Esophagus mucosa (tissue), 1 donor: ENCODE measurements at regions not wholly inside any gene's neighbourhood (a gene's known extent, or its start where the extent isn't known, plus 50 kb on each side); places are given as distances from the start of the nearest gene placed in this dataset.
A peak's percentile ranks its signal among the peaks of the same experiment; 100 is the strongest.

Experiments
- ATAC-seq: fragments of 200-7000 bp; cut with Tn5 transposase; one replicate; pipeline ENCODE4 v1.9.1; 2020
- donor health status: DM: yes; HTN: yes; CAD: no.

DNA sequence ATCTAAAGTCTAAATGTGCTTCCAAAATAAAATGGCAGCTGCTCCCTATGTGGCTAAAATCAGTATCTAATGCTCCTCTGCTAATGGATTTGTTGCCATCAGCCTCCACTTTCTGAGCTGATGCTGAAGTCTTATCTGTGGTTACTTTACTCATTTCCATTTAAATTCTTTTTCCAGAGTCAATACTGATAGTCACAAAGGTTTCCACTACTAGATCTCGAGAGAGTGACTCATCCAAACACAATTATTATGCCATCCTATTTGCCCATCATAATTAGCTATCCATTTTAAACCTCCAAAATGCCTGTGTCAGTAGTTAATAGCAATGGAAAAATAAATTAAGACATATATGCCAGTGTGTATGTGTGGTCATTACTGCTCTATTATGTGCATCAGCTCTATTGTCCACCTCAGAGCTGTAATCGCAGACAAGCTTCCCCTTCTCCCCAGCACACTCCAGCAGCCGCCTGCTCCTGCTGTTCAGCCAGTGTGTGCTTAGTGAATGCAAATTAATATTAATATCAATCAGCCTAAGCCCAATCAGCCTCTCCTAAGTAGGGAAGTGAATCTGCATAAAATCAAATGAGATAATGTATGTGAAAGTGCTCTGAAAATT is 199.8 kb upstream of the ZIC3 start:
- no peak for ATAC-seq

DNA sequence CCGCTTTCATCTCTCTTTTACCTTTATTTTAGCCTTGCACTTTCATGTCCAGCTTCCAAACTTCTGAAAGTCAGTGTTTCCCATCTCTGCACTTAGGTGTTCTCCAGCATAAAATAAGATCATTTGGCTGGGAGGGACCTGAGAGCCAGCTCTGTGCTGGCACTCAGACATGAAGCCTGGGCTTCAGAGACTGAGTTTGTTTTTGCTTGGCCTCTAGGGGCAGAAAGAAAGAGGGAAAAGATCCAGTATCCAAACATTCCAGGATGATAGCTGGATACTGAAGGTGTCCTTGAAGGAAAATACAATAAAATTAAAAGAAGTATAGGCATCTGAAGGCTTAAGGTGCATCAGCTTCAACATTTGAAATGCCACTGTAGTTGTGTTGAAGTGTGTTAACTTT is 202.4 kb upstream of the ZIC3 start:
- ATAC-seq = no peak

DNA sequence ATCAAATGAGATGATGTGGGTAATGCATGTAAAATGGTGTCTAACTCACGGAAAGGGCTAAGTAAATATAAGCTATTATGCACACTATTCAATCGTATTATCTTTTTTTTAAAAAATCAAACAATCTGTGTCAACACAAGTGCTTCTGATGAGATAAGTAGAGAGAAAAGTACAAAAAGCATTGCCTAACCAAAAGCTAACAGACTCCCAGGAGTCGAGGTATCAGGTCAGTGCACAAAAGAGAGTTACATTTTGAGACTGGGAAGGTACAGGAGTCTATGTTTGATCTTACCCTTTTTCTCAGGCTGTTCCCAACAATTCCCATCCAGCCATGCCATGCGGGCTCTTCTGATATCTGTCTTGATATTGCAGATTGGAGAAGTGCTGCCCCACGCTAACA is 203.3 kb upstream of the ZIC3 start:
- no peak for ATAC-seq

DNA sequence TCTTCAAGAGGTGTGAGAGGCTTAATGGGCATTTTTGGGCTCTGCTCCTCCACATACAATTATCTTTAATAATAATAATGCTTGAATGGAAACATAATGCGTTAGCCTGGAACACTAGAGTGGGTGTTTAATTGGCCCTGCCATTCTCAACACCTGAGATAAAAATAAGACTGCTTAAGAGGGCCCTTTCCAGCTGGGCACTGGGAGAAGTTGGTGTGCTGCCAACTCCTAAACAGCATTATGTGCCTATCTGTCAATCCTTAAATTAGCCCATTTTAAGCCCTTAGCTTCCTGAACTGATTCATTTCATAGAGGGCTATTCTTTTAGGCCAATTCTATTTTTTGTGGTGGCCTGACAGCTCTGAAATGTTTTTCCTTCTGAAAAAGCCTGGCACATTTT is 211.1 kb upstream of the ZIC3 start:
- ATAC-seq = no peak

DNA sequence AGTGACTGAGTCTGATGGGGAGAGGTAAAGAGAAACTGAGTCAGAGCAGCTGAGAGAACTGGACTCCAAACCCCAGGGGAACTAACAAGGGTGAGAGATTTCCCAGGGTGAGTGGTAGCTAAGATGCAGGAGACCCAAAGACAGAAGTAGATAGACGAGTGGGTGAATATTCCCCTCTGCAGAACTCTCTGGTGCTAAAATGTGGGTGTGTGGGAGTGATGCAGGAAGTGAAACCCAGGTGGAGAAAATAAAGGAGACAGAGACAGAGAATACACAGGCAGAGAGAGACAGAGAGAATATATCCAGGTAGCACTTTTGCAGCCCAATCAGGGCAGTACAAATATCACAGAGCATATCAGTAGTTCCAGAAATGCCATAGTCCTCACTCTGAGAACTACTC is 212.5 kb upstream of the ZIC3 start:
- ATAC-seq = no peak

DNA sequence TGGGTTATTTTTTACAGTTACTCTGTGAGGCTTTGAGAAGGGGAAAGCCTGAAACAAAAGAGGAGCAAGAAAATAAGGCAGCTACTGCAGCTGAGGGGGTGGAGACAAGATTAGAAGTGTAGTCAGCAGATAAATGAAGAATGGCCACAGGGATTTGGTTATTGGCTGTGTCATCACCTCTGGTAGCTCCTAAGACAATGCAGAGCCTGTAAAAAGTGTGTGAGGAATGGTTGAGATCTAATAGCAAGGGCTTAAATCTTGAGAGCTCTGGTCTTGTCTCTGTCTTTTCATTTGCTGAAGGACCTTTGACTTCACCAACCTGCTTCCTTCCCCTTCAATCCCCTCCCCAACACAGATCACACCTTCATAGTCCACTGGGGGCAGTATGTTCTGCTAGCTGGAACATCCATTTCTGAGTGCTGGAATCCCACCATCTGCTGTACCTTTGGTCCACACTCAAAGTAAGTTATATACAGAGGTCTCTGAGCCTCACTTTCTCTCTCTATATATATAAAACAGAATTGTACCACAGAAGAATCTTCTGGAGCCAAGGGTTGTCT is 213.7 kb upstream of the ZIC3 start:
- no peak for ATAC-seq

DNA sequence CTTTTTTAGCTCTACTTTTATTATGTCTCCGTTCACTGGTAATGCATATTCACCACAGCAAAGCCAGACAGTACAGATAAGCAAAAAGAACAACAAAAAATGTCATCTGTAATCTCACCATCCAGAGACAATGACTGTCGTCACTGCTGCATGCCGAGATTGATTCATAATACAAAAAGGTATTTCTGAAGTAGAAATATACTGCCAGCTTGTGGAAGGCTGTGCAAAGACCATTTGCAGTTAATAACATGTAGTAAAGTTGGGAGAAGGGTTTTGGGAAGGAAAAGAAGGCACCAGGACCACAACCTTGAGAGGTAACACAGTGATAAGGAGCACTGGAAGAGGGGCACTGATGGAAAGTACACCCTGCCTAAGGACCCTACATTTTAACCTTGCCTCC is 223.0 kb upstream of the ZIC3 start:
- no peak for ATAC-seq

DNA sequence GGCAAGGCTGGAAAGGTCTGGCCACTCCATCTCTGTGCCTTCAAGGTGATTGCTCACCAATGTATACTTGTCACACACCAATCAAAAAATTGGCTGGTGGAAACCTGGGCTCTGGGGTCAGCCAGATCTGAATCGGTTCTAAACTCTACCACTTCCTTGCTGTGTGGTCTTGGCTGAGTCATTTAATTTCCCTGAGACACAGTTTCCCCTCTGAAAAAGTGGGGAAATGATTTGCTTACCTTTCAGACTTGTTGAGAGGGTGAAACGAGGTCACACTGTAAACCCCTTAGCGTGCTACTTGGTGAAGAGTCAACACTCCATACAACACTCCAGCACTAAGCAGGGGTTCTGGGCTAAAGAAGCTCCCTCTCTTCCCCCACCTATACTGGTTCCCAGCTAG is 252.3 kb upstream of the ZIC3 start:
- ATAC-seq = no peak

DNA sequence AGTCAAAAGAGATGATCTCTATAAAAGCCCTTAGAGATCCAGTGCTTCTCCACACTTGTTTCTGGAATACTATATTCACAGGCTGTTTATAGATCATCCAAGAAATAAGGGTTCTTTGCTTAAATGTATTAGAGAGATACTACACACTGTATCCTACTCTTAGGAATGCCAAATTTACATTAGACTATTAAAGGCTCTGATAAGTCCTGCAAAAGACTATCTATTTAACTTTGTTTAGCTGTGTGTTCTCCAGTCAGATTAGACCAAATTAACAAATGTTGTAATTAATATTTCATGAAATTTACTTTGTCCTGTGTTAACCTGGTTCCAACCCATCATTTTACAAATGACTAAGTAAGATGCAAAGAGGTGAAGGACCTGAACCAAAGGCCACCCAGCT is 260.5 kb upstream of the ZIC3 start:
- no peak for ATAC-seq

DNA sequence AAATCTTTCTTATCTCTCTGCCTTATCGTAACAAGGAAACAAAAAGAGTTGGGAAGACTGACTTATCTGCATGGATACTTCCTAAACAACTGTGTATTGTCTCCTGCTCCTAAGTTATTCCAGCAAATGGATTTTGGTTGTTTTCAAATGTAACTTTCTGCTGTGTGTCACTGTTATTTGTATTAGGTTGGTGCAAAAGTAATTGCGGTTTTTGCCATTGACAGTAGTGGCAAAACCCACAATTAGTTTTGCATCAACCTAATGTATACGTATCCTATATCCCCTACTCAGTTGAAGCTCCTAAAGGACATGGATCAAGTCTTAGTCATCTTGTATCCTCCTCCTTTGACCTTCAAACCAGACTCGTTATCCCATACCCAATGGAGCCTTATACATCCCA is 263.4 kb upstream of the GPR101 start:
- ATAC-seq = no peak

DNA sequence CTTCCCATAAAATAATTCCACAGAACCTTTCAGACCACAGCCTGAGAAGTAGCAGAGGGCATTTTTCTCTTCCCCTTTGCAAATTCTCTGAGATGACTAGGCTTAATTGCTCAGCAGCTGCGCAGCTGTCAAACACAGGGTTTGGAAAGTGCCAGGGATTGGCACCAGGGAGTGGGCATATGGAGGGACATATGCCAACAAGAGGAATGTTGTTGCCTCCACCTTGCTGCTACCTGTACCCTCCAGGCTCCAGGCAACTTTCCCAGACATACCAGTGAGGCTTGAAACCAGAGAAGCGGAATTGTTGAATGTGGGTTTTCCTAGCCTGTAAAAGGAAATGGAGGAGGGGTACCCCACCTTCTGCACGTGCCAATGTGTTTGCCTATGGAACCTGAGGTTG is 256.2 kb upstream of the GPR101 start:
- ATAC-seq = no peak

DNA sequence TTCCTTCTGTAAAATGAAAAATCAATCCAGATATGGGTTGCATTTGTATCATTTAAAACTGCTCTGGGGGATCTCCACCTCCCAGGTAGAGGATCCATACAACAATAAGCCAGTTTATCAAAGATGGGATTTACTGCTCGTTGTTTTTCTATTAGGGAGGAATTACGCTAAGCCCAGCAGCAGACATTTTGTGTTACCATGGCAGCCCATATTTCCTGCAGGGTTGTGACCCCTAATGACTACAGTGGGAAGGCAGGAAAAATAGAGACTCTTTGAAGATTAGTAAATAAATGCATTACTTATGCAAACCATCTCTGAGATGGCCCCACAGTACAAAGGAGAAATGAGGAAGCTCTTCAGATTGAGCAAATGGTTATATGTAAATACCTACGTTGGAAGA is 253.4 kb upstream of the GPR101 start:
- ATAC-seq = no peak

DNA sequence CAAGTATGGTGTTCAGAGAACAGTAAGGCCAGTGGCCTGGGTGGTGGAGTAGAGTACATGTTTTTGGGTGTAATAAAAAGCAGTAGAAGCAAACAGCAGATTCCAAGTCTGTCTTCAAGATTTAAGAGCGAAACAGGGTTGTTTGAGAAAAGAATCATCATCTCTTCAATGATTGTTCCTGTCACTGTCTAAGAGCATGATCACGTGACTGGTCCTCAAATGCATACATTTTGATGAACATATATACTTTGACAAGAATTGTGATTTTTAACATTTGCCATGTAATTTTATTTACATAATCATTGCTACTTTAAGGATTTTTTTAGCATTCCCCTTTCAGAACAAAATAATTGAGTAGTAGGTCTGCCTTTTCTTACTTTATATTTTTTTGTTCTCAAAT is 252.6 kb upstream of the GPR101 start:
- ATAC-seq = no peak

DNA sequence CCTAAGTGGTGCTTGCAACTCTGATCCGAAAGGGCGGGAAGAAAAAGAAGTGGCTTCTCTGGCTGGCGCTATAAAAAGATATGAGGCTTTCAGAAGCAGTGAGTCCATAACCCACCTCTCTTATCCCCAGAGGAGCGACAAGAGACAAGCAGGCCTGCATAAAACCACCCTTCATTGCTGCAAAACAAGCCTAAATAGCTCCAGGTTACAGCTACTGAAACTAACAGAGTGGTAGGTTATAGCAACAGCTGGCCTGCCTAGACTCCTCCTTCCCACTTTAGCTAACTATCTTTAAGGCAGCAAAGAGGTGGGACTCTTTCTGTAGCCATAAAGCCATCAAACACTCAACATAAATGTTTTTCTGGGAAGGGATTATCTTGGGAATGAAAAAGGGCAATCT is 245.0 kb upstream of the GPR101 start:
- no peak for ATAC-seq

DNA sequence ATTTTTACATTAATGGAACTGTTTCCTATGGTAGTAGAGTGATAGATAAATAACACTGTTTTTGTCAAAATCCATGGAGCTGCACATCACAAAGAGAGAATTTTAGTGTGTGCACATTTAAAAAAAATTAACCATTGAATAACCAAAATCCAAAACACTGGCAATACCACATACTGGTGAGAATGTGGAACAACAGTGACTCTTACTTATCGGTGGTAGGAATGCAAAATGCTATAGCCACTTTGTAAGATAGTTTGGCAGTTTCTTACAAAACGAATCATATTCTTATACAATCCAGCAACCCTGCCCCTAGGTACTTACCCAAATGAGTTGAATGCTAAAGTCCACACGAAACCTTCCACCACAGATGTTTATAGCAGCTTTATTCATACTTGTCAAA is 229.6 kb upstream of the GPR101 start:
- ATAC-seq = no peak

DNA sequence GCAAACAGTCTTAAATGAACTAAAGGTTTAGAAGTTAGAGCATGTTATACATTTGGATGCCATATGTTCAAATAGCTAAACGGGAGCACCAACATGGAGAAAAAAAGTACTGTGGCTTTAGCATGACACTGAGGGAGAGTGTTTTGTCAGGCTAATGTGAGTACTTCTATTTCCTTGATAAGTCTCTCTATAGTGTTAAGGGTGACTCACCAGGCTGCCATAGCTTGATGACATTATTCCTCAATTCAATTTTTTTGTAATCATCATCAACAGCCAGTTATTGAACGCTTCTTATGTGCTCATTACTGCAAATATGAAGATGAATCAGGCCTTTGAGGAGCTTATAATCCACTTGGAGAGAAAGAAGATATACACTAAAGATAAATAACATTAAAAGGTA is 211.4 kb upstream of the GPR101 start:
- no peak for ATAC-seq

DNA sequence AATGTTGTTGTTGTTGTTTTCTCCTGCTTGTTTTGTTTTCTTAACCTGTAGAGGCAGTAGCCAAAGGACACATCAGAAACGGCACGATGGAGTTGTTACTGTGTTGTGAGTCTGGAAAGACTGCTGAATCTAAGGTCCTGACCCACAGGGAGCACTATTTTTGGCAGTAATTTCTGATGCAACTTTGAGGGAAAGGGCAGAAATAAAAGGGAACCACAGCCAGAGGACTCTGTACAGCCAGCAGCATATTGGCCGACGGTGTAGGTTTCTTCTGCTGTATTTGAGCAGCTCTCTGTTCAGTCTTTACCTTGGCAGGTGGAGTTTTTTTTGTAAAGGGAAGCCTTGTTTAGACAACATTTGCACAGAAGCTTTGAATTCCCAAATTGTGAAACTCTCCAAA is 203.0 kb upstream of the GPR101 start:
- ATAC-seq = no peak

DNA sequence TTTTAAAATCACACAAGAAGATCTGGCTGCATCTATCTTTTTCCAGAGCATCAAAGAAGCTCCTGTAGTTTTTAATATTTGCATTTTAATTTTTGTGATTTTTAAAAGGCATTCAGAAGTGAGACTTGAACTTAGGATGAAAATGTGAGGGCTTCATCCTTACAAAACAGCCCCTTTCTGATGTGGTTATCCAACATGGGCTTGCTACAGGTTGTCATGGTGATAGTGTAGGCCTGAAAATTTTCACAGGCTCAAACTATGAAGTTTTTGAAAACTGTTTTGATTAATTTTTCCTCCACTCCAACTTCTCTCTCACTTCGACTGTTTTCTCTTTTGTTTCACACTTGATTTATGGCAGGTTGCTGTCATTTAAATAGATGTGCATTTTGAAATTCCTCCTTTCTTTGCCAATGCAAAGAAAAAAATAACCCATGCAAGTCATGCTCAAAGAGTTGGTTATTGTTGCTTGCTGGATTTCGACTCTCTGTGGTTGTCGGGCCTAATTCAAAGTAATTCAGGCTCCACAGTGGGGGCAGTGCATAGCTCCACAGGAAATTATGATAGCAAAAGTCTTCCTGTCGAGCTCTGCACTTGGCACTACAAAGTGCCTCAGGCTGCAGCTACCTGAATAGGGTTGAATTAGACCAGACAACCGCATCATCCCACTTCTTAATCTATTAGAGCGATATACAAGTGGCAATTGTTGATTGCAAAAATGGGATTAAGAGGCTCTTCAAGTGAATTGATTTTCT is 201.0 kb upstream of the GPR101 start:
- no peak for ATAC-seq

DNA sequence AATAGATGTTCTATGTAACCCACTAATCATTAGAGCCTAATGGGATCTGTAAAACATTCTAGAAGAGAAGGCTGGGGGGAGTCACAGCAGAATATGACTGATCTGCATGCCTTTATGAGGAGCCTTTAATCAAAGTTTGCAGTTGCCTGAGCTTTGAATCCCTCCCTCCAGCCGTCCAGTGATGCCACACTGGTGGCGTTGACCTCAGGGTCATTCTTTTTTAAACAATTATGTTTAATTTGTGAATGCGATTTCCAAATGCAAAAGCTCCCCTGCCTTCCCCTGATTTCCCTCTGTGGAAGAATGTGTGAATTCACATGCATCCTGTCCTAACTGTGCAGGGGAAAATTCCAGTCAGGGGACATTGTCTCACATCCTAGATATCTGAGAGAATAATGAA is 199.7 kb upstream of the GPR101 start:
- ATAC-seq = no peak

DNA sequence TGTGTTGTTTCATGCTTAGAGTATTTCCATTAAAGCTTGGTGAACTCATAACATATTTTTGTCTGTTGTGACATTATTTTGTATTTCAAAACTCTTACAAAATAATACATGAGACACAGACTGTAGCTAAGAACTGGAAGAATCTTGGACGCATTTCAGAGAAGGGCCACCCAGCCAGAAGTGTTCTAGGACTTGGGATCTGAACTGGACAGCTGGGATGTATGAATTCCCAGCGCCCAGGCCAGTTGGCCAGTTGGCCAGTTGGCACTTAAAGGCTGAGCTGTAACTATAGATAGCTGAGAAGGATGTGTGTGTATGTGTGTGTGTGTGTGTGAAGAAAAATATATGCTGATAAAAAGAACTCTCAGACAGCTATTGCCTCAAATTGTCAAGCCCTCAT is 193.4 kb upstream of the GPR101 start:
- ATAC-seq = no peak

DNA sequence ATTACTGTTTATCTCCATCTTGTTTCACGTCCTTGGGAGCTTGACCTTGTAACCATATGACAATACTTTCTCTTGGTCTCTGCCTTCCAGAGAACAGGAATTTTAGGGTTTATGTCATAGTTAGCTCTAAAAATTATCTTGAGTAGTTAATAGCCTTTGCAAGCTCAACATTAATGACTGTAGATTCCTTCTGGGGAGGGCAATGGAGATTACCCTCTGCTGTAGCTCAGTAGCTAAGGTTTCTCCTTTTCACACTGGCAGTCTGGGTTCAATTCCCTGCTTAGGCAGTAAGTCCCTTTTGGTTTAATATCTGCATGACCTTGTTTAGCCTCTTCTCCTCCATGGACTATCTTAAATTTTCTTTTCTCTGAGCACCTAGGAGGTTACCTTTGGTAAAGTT is 181.7 kb upstream of the GPR101 start:
- no peak for ATAC-seq

DNA sequence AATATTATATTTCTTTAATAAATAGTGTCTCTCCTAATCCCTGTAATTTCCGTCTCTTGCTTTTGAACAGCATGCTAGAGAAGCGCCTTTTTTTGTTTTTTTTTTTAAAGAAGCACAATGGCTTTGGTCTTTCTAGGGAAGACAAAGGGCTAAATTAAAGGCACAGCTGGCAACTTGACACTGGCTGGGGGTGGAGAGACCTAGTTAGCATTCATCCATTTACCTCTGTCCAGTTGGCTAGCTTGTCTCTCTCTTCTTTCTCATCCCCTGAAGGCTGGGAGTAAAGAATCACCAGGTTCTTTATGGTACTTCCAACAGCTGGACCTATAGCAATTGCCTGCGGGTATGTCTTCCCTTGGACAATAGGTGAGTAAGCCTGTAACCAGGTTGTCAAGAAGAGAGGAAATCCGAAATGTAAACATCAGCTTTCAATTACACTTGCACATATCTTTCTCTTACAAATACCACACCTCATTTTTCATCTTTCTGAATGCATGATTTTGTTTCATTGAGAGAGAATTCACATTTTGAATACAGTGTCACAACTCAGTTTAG is 178.4 kb upstream of the GPR101 start:
- ATAC-seq = no peak

DNA sequence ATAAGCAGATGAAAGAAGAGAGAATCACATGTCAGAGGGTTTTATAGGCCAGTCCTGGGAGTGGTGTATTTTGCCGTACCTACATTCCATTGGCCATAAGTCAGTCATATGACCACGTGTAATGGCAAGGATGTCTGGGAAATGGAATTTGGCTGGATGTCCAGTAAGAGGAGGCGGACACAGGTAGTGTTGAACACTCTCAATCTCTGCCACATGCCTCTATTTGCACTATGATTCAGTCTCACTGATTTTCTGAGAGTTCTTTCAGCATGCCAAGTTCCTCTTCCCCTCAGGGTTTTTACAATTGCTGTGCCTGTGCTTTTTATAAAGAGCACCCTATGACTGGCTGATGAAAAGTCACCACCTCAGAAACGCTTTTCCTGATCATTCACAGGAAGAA is 164.2 kb upstream of the GPR101 start:
- ATAC-seq = peak; percentile 47

DNA sequence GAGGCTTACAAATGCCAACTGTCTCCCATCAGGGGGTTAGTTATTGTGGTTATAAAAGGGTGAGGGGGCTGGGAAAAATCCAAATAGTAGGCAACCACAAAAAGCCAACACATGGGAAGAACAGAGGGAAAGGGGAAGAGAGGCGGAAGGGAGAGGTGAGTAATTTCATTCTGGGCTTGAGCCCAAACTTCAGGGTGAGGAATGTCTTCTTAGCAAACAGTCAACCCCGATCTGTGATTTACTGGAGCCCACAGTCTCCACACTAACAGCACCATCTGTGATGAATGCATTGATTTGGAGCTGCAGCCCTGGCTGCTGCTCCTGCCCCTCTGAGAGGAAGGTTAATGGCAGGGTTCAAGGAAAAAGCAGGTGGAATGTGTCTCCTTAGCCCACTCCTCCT is 162.2 kb upstream of the GPR101 start:
- ATAC-seq = no peak
